ENCODE measurements at regions not wholly inside any gene's neighbourhood (a gene's known extent, or its start where the extent isn't known, plus 50 kb on each side); places are given as distances from the start of the nearest gene placed in this dataset.
A peak's percentile ranks its signal among the peaks of the same experiment; 100 is the strongest.

DNA sequence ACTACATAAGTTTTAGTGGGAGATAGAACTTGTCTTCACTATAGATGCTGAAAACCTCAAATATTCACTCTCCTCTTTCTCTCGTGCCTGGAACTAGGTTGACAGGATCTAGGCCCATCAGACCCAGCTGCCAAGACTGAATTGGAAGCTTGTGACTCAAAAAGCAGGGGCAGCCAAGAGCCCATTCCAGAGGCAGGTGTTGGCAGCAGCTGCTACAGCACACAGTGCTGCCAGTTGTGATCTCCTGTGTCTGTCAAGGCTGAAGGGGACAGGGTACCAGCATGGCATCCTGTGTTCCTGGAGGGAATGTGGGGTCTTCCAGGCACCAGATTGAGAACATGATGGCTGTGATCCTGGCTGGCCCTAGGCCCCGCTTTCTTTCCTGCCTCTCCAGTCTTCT, 92.5 kb upstream of the MB21D2 start:
- no peak for DNase-seq (ENCODE audit: low read depth)
- TF ChIP-seq, protein P1, sequence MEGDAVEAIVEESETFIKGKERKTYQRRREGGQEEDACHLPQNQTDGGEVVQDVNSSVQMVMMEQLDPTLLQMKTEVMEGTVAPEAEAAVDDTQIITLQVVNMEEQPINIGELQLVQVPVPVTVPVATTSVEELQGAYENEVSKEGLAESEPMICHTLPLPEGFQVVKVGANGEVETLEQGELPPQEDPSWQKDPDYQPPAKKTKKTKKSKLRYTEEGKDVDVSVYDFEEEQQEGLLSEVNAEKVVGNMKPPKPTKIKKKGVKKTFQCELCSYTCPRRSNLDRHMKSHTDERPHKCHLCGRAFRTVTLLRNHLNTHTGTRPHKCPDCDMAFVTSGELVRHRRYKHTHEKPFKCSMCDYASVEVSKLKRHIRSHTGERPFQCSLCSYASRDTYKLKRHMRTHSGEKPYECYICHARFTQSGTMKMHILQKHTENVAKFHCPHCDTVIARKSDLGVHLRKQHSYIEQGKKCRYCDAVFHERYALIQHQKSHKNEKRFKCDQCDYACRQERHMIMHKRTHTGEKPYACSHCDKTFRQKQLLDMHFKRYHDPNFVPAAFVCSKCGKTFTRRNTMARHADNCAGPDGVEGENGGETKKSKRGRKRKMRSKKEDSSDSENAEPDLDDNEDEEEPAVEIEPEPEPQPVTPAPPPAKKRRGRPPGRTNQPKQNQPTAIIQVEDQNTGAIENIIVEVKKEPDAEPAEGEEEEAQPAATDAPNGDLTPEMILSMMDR (conservative IDR thresholded peaks at IDR 0.05; ENCODE audit: low read depth, low read length), result no peak
- no peak overlapping the region for H3K4me3 ChIP-seq (ENCODE audit: low read length)

DNA sequence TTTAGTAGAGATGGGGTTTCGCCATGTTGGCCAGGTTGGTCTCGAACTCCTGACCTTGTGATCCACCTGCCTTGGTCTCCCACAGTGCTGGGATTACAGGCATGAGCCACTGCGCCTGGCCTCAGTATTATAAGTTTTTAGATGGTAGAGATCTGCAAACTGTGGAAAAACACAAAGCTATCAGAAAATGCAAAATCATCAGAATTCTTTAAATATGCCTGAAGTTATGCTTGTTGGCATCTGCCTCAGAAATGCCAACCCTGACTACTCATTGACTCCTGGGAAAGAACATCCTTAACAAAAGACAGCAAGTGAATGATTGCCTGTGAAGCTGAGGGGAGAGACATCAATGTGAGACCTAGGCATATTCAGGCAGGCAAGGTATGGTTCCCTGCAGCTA, 94.3 kb upstream of the MB21D2 start:
- TF ChIP-seq, protein P1 (conservative IDR thresholded peaks at IDR 0.05; ENCODE audit: low read depth, low read length), result no peak
- DNase-seq (ENCODE audit: low read depth), result no peak
- H3K4me3 ChIP-seq (ENCODE audit: low read length), result no peak overlapping the region

DNA sequence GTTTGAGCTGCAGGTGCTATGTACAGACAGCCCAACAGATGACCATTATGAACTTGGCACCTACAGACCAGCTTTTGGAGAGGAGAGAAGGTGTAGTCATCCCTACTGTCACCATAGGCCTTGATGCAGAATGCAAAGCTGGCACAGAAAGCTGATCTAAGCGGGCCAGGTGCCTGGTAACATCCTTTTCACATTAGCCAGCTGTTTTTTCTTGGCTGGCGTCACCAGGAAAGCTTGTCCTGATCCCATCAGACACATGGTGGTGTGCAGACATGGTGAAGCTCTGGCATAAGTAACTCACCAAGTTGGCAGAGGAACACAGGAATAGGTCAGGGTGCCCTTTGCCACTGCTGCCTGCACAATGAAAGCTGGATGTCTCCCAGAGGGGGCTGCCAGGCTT, 97.2 kb upstream of the MB21D2 start:
- no peak for DNase-seq (ENCODE audit: low read depth)
- TF ChIP-seq, protein P1 (conservative IDR thresholded peaks at IDR 0.05; ENCODE audit: low read depth, low read length), result no peak
- no peak overlapping the region for H3K4me3 ChIP-seq (ENCODE audit: low read length)

DNA sequence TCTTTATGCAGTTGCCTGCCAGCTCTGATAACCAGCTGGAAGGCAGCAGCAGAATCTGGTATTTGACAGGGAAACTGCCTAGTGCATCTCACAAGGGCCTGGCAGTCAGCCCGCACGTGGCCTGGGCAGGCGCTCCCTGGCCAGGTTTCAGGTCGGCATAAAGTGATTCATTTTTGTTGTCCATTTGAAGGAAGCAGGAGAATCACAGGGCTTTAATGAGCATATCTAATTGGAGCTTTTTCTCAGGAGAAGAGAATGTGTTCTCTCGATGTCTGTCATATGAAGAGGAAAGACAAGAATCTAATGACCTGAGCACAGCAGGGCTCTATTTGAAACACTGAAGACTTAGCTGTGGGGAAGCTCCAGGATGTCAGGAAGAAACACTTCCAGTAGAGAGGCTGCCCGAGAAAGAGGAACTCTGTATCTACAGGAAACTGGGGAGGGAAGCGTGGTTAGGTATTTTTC, 98.8 kb upstream of the MB21D2 start:
- DNase-seq (ENCODE audit: low read depth), result peak; percentile 24
- H3K4me3 ChIP-seq (ENCODE audit: low read length), result no peak overlapping the region
- TF ChIP-seq, protein P1 (conservative IDR thresholded peaks at IDR 0.05; ENCODE audit: low read depth, low read length), result no peak

DNA sequence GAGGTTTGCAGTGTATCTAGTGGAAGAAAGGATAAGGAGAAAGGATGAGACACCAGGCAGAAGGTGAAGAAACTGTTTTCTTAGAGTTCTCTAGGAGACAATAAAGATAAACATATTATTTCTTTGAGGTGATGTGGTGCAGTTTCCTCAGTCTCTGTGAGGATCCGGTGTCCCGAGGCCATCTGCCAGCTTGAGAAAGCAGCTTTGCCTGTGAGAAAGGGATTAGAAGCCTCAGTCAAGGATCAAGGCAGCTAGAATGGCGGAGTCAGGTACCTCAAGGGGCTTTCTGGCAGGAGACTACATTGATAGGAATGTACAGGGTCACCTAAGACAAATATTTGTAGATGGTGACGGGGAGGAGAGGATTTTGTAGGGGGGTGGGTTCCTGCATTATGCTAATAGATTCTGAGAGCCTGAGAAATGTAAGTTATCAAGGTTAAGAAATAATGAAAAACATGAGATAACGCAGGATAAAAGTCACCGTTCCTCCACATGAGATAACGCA, 103.9 kb upstream of the MB21D2 start:
- no peak for DNase-seq (ENCODE audit: low read depth)
- TF ChIP-seq, protein P1 (conservative IDR thresholded peaks at IDR 0.05; ENCODE audit: low read depth, low read length), result no peak
- H3K4me3 ChIP-seq (ENCODE audit: low read length), result no peak overlapping the region

DNA sequence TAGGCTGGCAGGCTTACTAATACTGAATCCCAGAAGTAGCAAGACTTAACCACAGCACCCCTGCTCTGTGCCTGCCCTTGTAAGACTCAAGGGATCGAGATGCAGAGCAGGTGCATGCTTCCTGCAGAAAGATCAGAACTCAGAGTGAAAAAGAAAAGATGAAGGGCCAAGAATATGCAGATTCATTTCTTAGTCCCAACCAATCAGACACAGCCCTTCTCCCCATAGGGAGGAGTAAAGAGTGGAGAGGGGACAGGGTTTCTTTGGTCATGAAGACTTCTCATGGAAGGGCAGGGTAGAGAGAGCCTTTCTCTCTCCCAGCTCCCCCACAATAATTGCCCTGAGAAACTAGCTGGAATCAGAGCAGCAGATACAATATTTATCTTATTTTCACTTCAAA, 105.6 kb upstream of the MB21D2 start:
- TF ChIP-seq, protein P1 (conservative IDR thresholded peaks at IDR 0.05; ENCODE audit: low read depth, low read length), result no peak
- no peak overlapping the region for H3K4me3 ChIP-seq (ENCODE audit: low read length)
- no peak for DNase-seq (ENCODE audit: low read depth)

DNA sequence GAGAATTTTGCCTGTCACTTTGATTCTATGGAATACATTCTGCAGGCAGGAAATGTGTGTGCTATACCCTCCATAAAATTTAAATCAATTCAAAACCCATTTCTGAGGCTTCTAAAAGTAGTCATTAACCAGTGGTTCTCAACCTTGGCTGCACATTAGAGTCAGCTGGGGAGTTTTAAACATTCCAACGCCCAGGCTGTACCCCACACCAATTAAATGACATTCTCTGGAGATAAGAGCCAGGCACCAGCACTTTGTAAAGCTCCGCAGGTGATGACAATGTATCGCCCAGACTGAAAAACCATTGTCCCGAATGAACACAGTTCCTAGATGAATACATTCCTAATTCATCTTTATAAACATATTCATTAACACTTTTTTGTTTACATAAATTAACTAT, 110.6 kb upstream of the MB21D2 start:
- DNase-seq (ENCODE audit: low read depth), result no peak
- TF ChIP-seq, protein P1 (conservative IDR thresholded peaks at IDR 0.05; ENCODE audit: low read depth, low read length), result no peak
- no peak overlapping the region for H3K4me3 ChIP-seq (ENCODE audit: low read length)
